Superior temporal gyrus (tissue), 1 donor: ENCODE measurements at regions not wholly inside any gene's neighbourhood (a gene's known extent, or its start where the extent isn't known, plus 50 kb on each side); places are given as distances from the start of the nearest gene placed in this dataset.

ENCODE experiments used
- DNase-seq: peaks from one replicate; pipeline ENCODE4 v3.0.0-alpha.2; 2016; ENCODE audit errors: extremely low spot score

DNA sequence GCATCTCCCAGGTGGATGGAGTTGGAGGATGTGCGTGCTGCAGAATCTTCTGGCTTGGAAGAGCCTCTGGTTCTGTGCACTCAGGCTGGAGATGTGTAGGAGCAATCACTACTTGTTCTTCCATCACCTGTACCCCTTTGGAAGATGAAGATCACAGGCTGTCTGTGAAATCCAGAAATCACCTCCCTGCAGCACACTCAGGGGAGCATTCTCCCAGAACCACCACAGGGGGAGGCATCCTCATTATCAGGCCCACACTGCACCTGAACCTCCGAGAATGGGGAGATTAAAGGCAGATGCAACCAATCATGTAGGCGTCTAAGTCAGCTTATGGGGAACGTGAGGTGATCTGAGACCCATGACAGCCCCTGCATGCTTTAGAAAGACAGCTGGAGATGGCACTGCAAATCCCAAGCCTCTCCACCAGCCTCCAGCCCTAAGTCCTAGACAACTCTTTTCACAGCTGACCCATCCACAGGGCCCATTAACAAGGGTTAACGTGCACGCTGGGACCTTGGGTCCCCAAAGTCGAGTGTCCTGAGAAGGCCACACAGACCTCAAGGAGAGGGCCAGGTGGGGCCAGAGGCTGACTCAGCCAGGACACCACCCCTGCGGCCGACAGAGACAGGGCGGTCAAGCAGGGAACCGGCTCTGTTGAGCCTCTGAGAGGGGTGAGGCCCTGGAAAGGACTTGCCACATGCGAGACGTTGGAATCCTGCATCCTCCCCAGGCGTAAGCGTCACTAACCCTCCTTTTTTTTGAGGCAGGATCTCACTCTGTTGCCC is 314.9 kb downstream of the EIPR1 start:
- no peak for DNase-seq

DNA sequence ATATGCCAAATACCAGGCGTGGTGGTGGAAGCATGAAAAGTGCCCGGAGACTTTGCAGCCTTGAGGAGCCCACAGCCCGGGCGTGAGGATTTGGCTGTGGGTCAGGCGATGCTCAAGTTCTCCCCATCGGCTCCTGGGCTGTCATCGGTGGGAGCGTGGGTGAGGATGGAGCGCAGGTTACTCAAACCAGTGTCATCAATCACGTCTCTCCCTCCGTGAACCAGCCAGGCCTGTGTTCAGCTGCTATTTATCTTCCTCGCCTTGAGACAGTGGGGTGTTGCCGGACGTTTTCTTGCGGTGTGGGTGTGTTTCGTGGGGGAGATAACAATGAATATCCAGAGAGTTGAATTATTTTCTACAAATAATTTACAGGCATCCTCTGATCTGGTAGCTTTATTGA is 317.6 kb downstream of the EIPR1 start:
- DNase-seq: no peak

DNA sequence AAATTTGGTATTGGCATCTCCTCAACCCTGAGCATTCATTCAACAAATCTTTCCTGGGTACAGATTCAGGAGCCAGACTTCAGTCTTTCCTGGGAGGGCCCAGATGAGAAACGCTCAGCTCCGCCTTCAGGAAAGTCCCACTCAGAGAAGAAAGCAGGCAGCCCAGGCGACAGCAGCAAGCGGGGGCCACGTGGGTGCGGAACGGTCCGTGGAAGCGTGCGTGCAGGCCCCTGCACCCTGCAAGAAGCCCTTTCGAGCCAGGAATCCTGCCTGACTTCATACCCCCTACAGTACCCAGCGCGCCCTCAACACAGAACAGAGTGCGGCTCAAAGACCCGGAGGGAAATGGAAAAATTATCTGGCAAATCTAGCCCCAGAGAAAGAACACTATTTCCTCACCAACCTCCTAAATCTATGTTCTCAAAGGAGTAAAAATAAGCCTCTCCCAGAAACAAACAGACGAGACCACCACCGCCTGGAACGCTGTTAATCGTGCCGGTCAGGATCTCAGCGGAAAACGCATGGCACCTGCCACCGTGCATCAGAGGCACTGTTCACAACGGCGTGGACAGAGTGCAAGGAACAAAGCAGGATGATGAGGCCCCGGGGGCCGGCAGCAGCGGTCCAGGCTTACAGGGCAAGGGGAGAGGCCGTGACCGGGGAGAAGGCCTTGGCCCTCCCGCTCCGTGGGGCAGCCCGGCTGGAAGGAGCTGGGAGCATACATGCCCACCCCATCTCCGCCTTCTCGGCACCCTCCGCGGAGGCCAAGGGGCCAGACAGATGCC is 318.3 kb downstream of the EIPR1 start:
- DNase-seq: no peak

DNA sequence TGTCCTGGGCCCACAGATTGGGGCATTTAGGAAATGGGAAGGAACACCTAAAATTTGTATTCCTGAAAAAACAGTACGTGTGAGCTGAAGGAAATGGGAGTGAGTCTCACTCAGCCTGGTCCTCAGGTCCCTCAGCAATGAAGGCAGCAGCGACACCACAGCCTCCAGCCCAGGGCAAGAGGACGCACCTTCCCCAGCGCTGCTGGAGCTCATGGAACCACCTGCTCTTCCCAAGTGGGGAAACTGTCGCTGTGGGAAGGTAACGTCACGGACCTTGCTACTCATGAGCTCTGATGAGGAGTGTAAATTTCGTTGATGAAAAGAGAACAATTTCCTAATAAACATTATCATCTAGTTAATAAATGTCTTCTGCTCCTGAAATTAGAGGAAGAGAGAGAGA is 323.6 kb downstream of the EIPR1 start:
- DNase-seq: no peak

DNA sequence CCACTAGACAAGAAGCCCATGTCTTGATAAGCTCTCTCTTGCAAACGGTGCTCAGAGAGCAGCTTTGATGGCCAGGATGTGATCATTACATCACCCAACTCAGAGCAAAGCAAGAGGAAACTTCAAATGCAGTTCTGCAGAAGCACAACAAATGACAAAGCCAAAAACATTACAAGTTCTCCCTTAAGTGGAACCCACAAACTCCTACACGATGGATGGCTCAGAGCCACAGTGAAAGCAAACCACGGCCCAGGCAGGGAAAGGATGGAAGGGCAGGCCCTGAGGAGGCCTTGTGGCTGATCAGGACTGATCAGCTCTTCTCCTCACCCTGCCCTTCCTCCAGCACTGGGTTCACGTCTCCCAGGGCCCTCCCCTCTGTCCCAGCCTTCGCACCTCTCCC is 326.4 kb downstream of the EIPR1 start:
- peak; percentile 10 for DNase-seq

DNA sequence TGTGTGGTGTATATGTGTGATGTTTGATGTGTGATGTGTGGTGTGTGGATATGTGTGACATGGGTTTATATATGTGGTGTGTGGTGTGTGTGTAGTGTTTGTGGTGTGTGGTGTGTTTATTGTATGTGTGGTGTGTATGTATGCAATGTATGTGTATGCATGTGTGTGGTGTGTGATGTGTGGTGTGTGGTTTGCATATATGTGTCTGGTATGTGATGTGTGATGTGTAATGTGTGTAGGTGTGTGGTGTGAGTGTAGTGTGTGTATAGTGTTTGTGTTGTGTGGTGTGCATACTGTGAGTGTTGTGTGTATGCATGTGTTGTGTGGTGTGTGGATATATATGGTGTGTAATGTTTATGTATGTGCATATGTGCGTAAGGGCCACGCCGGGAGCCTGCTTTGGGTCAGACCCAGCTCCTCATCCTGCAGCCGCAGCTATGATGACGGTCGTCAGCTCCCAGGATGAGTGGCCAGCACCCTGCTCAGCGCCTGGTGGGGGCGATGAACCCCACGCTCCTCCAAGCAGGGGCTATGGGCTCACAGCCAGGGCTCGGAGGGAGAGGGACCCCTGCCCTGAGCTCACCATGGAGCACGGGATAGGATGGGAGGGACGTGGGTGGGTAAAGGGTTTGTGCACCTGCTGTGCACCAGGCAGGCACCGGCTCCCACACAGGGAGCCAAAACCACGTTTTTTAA is 331.3 kb downstream of the EIPR1 start:
- no peak for DNase-seq

DNA sequence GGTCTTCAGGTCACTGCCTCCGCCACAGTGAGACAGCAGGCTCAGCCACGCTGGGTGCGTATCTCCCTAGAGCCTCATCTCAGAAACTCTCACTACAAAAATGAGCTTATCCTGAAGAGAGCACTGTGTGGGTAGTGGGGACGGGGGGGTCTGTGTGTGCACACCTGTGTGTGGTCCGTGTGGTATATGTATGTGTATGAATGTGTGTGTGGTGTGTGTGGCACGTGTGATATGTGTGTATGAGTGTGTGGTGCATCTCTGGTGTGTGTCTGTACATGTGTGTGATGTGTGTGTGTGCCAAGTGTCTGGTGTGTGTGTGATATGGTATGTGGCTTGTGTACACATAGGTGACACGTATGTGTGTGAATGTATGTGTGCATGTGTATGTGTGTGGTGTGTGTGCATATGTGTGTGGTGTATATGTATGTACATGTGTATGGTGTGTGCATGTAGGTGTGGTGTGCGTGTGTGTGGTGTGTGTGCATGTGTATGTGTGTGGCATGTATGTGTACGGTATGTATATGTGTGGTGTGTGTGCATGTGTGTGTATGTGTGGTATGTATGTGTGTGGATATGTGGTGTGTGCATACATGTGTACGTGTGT is 332.2 kb downstream of the EIPR1 start:
- no peak for DNase-seq

DNA sequence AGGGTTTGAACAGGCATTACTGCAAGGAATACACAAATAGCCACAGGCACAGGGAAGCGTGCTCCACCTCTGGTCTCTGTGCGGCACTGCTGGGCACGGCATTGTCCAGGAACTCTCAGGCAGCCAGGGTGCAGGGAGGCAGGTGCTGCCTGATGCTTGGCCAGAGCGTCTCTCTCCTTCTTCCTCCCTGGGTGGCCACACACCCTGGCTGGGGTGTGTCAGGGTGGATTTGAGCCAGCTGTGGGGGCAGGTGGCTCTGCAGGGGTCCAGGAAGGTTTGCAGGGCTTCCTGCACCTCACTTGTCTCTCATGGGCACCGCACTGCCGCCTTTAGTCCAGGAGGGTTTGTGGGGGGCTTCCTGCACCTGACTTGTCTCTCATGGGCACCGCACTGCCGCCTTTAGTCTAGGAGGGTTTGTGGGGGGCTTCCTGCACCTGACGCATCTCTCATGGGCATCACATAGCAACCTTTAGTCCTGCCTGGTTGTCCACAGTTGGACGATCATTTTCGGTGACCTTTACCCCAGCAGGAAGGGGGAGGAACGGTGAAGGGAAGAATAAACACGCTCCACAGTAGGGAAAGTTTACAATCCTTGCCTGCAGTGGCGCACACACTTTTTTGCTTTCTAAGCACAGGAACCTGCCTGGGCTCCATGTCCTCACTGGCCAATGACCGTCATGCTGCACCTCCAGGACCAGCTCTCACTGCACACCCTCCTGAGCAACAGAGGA is 332.9 kb downstream of the EIPR1 start:
- DNase-seq: no peak

DNA sequence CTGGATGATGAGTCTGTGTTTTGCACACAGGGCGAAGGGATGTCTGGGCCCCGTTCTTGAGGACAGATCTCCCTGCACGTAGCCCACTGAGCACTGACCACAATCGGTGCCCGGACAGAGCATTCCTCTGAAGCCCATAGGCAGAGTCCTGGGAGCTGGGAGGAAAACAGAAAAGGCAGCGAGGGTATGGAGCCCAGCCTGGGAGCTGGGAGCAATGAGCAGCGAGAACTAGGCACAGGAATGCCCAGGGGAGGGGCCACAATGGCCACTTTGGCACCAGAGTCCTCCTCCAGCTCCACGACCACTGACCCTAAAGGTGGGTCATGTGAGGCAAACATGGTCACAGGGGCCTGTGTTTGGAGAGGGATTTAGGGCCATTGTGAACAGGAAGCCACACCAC is 333.9 kb downstream of the EIPR1 start:
- DNase-seq: no peak

DNA sequence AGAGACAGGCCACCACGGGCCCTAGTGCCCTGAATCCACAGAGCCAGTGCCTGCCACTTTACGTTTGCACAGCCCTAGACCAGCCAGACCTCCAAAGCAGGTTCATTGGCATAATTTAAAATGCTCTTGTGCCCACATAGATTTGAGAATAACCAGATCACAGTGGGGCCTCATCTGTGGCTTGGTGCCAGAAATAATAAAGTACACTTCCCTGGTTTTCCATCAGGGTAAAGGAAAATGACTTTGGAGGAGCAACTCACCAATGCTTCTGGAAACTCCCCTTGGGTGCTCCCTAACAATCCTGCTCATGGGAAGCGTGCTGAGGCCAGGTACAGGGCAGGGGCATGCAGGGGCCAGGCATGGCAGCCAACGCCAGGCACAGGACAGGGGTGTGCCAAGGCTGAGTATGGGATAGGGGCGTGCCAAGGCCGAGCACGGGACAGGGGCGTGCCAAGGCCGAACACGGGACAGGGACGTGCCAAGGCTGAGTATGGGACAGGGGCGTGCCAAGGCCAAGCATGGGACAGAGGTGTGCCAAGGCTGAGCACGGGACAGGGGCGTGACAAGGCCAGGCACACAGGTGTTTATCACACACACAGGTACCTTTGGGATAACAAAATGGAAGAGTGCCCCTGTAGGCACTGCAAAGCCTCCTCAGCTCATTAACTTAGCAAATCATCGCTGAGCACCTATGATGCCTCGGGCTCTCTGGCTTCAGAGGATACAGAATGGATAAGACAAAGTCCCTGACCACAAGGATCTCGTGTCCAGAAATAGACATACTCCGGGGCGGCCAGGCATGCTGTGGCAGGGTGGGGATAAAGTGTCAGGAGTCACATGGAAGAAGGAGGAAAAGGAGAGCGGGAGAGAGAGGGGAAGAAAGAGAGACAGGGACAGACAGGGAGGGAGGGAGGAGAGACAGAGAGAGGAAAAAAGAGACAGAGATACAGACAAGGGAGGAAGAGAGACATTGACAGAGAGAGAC is 334.7 kb downstream of the EIPR1 start:
- DNase-seq: no peak

DNA sequence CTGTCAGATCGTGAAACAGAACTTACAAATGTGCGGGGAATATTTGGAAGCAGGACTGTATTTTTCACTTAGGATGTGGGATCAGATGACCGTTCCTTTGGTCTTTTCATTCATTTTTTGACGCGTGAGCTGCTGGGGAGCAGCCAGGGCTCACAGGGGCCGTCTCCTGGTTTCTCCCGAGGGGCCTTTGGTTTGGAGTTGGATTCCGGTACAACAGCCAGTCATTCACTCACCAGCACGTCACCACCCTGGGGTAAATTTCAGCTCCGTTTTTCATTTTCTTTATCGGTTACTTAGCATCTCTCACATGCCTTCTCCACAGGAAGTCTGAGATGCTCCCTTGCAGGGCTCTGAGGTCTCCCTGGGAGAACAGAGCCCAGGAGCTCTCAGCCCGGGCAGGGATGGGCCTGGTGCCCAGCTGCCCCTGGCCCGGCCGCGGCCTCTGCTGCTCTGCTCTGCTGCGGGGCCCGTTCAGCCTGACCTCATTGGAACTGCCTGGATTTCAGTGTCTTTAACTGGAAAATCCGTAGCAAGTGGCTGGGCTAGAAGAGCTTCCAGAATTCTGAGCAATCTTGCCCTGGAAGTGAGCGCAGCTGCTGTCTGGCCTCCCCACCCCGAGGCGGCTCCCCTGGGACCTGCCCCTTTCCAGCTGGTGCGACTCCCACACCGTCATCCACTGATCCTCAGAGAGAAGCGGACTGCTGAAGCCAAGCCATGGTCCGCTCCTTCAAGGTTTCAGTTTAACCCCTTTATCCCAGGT is 335.6 kb downstream of the EIPR1 start:
- DNase-seq: no peak

DNA sequence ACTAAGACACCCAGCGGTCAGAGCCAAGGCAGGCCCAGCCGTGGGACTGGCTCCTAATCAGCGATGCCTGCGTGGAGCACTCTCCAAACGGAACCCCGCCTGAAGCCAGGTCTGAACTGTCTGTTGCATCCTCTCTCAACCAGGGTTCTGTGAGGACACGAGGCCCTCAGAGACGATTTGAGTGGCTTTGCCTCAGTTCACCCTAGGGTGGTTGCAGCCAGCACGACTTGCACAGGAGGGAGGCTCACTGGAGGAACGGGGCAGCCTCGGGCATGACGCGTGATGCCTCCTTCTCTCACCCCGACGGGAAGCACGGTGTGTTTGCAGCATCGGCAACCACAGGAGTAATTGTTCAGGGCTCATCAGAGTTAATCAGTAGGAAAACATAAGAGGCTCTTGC is 336.4 kb downstream of the EIPR1 start:
- DNase-seq: no peak

DNA sequence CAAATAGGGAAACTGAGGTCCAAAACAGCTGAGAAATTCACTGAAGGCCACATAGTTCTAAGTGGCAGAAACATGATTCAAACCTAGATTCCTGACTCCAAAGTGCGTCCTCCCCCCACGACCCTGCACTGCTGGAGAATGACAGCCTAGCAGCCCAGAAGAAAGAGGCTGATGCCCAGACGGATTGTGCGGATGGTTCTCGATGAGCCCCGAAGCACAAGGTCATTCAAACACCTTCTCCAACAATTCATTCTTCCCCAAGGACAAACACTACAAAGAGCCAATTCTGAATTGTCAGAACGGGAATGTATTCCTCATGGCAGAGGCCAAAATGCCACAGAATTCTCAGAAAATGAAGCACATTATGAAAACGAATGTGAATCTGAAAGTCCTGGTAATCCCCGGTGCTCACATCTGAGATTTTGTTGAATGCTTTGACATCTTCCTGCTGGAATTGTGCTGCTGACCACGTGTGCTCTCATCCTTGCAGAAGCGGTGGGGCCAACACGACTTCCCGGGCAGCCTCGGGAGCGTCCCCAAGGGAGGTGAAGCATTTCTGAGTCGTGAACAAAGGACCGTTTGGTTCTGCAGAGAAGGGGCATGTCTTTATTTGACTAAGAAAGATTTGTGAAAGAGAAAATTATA is 337.0 kb downstream of the EIPR1 start:
- DNase-seq: no peak

DNA sequence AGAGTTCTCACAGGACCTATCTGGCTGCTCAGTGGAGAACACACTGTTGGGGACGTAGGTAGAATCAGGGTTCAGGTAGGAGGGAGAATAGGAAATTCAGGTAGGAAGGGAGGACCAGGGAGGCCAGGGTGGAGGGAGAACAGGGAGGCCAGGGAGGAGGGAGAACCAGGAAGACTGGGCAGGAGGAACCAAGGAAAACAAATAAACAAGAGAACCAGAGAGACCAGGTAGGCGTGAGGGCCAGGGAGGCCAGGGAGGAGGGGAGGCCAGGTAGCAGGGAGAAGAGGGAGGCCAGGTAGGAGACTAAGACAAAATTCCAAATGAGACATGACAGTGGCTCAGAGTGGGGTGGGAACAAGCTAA is 337.6 kb downstream of the EIPR1 start:
- no peak for DNase-seq

DNA sequence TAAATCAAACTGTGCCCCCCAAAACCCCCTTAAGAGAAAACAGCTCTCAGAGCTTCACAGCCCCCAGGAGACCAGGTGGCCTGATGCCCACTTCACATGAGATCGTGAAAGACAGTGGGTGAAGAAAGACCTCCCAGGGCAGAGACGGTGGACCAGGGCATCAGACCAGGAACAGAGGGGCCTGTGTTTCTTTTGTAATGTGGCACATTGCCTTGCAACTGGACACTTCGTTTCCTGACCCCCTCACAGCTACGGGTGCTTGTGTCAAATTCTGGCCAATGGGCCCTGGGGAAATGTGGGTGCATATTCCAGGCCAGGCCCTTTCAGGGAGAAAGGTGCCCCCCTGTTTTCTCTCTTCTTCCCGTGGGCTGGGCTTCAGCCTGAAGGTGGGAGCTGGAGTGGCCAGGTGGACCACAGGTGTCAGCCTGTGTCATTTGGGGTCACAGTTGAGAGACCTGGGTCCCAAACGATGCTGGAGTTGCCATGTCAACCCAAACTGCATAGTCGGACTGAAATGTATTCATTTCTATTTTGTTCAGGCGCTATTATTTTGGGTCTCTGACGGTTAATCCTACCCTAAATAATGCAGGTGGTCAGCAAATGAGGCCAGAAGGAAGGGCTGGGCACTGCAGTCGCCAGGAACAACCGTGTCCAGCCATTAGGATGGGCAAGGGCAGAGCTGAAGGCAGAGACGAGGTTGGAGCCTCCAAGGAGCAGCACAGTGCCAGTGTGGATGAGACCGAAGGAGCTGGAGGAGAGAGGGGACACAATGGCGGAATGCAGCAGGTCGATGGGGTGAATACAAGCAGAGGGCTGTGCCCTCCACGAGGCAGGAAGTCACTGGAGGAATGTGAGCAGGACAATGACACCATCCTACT is 338.2 kb downstream of the EIPR1 start:
- no peak for DNase-seq

DNA sequence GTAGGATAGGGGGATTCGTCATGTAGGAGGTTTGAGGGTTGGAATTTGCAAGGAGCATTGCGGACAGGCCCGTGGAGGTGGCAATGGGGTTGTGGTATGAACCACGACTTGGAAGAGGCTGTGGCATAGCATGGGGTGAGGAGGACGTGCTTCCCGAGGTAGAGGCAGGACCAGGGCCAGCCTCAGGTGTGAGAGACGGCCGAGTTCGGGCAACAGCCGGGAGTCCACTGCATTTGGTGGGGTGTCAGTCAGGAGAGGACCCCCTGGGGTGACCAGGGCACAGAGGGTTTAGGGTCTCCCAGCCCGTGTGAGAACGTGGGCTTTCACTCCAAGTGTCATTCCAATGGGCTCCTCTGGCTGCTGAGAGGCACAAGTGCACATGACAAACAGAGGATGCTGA is 339.0 kb downstream of the EIPR1 start:
- no peak for DNase-seq

DNA sequence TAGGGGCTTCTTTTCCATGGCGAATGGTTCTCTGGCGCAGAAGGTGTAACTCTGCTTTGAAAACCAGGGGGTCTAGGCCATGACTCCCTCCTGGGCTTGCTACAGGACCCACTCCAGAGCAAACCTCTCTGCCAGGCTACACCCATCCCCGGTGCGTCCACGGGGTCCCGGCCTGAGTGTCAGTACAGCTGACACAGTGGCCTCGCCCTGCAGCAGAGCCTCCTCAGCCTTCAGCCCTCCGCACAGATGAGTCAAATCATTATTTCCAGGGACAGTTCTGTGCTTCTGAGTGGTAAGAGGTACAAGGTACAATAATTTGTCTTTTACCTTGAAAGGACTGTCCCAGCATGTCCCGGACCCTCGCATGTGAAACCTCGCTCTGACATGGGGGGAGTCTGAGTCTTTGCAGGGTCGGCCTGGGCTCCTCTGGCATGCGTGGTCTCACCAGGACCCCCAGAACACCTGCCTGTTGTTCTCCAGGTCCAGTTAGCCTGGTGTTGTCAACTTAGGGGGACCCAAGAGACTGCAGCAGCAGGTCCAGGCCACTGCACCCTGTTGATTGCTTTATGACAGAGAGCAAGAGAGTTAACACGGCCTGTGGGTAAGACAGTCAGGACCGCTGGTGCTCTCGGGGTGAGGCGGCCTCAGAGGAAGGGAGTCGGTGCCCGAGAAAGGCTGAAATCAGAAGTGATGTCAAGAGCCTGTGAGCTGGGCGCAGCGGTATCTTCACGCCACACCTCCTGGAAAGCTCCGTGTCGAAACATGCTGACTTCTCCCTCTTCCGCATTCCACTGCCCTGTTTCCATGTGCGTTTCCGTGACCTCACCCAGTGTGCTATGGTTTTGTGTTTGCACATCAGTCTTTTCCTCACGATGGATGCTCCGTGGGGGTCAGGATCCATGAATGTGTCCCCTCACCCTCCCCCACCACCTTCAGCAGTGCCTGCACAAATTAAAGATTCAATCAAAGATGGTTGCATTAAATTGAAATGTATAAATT is 340.1 kb downstream of the EIPR1 start:
- DNase-seq: no peak
